HG03469 (cell line): ENCODE measurements at regions not wholly inside any gene's neighbourhood (a gene's known extent, or its start where the extent isn't known, plus 50 kb on each side); places are given as distances from the start of the nearest gene placed in this dataset.
"Not testable (repeated sequence)": the region's sequence is repeated elsewhere in the genome, so short reads cannot be mapped to it uniquely, and the experiment has no call there.

Experiments used
- ATAC-seq: cut with Tn5 transposase; IDR thresholded peaks from one replicate; pipeline ENCODE4 v1.9.1; 2021; ENCODE audit warnings: mild to moderate bottlenecking, moderate library complexity, moderate number of reproducible peaks; ENCODE audit not compliant: unreplicated experiment

DNA sequence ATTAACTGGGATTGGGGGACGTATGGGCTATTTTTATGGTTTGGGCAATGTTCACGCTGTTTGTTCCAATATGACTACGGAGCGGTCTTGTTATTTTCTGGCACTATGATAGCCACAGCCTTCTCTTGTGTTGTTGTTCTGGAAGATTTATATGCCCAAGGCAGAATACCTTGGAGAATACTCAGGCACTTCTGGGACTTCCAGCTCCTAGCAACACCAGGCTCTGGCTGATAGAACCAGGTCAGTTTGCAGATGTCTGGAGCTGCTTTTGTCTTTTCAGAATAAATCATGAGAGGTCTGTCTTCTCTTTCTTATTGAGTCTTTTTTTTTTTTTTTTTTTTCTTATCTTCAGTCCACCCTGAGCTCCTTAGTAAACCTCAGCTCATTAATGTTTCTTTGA is 262.5 kb downstream of the MED10 start:
- no peak for ATAC-seq

DNA sequence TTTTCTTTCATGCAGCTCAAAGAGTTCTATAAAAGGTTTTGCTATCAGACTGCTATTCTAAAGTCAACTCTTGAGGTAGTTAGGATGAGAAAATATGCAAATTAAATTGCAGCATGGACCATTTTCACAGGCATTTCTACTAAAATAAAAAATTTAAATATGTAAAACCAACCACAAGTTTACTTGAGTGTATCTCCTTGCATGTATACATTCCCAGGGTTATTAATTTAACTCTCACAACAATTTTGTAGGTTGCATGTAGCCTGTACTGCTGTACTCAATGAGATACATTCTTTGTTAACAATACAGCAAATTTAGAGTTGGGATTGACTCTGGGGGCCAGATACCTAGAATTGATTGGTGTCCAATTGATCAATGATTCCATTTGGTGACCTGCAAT is 265.8 kb downstream of the MED10 start:
- ATAC-seq = no peak

DNA sequence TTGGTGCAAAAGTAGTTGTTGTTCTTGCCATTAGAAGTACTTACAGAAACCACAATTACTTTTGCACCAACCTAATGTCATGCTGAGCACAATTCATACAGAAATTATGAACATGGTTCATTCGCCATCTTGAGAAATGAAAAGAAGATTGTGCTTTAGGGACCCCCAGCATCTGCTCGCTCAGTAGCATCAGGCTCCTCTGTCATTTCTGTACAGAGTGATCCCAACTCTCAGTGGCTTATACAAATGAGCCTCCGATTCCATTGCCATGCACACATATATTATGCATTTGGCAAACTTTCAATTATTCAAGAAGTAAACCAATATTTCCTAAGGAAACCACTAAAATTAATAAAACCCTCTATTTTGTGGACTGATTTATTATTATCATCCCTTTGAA is 266.2 kb downstream of the MED10 start:
- ATAC-seq = no peak

DNA sequence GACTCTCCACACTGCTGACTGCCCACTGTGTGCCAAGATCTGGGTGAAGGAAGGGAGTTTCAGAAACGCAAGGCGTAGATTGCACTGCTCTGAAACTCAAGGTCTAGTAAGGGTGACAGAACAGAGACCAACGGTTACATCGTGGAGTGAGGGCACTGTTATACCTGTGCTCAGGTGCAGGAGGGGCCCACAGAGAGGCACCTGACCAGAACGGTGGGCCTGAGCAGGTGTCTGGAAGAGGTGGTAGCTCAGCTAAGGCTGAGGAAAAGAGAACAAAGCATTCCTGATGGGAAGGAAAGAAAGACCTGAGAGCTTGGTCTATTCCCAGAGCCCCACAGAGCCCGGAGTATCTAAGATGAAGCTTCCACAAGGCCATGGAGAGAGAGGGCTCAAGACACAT is 267.2 kb downstream of the MED10 start:
- ATAC-seq = no peak

DNA sequence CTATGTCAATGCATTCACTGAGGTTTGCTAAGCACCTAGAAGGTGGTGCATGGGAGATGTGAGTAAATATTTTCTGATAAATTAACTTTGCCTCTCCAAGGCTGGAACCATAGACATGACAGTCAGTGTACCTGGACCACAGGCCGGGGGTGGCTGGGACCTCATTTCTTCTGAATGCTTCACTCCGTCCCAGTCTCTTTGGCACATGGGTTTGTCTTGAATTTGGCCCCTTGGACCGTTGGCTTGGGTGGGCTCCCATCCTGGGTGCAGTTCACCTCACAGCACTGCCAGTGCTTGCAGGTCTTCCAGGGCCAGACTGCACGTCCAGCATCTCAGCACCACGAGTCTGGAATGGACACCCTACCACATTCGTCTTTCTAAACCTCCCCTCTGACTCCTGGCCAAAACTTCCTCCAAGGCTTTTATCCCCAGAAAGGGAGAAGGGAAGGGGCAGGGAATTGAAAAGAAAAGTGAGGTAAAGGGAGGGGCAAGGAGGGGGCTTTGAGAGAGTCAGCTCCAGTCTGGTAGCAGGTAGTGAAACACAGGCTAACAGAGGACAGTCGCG is 267.8 kb downstream of the MED10 start:
- ATAC-seq = no peak

DNA sequence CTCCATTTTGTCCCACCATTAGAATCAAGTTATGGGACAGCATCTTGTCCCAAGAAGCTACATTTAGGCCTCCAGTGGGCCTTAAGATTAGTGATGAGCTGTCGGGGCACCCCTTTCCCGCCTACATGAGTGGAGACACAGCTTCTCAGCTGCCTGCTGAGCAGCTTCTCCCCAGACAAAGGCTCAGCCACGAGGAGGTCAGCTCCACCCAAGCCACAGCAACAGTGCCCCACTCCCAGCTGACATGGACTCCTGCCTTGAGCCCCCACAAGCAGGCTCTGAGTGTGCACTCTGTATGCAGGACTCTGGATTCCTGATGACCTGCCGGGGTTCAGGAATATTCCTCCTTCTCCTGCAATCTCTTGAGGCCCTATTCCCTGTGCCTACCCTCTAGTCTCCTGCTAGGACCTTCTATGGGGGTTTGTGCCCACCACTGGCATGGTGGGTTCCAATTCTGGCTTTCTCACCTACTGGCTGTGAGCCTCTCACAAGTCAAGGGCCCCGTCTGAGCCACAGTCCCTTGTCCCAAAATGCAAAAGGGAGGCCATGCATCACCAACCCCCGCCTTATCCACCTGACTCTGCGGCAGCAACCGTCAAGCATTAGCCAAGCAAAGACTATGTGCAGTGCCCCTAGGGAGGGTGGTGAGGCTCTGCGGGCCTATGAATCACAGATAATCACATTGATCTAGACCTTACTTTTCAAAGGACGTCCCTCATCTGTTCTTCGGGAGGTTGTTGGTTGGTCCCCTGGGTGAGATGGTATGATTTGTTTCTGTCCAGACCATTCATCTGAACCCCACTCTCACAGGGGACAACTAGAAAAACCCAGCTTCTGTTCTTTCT is 269.1 kb downstream of the MED10 start:
- no peak for ATAC-seq

DNA sequence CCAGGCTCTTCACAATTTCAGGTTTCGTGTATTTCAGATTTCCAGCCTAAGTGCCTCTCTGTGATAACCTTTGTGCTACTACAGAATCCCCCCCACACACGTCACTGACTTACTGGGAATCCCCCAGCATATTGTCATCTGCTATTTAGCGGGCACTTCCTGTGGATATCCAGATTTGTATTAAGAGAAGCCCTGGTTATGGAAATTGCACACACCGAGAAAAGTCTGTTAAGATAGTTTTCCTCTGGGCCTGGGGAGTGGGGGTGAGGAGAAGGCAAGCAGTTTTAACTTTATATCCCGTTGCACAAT is 269.9 kb downstream of the MED10 start:
- no peak for ATAC-seq

DNA sequence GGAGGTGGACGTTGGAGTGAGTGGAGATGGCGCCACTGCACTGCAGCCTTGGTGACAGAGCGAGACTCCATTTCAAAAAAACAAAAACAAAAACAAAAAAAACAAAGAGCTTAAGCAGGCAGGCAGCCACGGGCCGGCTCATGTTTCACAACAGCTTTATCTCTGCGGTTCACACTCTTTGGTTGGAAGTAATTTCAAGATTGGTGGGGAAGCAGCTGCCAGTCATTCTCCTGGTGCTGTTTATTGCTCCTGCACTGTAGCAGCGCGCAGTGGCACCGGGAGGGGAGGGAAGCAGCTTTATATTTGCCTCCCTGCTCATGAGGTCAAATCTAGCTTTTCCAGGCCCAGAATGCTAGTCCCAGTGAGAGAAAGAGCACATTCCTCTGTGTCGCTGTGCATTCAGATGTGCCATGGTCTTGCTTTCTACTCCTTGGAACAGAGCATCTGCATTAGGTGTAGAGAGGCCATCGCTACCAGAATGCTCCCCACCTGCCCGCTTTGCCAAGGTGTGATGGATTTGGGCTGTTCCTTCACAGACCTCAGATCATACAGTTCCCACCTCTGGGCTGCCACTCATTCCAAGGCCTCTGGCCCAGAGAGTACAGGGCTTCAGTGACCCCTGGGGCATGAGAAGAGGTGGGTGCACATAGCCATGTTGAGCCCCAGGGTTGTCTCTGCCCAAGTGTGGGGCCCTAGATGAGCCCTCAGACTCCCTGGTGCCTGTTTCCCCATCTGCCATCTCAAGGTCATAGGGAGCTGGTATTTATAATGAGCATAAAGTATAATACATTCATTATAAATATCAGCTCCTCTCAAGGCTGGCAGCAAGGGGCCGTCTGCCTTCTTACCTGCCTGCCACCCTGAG is 270.4 kb downstream of the MED10 start:
- no peak for ATAC-seq

DNA sequence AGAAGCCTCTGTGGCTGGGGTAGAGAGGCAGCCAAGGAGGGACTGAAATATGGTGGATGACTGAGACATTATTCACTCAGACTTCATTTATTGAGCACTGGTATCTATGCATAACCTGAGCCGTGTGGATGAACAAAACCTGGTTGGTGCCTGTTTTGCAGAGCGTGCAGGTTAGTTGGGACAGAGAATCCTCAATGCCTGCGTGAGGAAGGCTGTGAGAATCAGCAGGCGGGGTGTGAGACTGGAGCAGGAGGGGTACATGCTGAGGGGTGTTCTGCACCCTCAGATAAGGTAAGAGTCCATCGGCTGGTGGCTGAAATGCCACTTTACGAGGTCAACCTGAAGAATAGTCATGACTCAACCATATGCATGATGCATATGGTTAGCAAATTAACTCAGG is 271.6 kb downstream of the MED10 start:
- no peak for ATAC-seq

DNA sequence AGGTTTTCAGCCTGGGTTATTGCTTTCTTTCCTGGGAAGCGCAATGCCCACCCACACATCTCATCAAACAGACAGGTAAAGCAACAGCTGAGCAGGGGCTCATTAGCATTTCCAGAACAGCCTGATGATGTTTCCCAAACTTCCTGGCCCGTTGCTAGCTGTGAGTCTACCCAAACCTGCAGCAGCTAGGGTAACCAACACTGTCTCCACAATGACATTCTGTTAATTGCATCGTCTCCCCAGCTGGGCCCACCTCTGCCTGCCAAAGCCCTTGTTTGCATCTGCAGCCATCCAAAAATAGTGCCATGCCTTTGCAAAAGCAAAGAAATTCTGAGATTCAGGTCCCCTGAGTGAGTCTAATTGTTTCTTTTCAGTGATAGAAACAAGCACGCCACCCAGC is 273.0 kb downstream of the MED10 start:
- no peak for ATAC-seq

DNA sequence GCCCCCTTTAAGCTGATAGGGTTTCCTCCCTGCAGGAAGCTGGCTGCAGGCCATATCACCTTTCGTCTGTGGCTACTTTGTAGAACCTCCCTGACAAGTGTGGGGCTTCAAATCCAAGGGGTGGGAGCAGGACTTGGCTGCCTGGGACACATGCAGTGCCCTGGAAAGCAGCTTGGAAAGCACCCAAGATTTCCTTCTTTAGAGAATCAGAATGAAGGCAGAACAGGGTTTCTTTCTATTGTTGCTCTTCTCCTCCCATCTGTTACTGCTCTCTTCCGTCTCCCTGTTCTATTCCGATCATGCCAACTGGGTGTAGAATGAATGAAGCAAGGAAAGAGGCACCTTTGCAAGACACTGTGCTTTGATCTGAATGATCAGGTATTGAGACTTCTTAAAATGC is 282.2 kb downstream of the MED10 start:
- no peak for ATAC-seq

DNA sequence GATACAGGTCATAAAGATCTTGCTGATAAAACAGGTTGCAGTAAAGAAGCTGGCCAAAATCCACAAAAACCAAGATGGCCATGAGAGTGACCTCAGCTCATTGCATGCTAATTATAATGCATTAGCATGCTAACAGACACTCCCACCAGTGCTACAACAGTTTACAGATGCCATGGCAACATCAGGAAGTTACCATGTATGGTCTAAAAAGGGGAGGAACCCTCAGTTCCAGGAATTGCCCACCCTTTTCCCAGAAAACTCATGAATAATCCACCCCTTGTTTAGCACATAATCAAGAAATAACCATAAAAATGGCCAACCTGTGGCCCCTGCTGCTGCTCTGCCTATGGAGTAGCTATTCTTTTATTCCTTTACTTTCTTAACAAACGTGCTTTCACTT is 284.2 kb downstream of the MED10 start:
- ATAC-seq = not testable (repeated sequence)

DNA sequence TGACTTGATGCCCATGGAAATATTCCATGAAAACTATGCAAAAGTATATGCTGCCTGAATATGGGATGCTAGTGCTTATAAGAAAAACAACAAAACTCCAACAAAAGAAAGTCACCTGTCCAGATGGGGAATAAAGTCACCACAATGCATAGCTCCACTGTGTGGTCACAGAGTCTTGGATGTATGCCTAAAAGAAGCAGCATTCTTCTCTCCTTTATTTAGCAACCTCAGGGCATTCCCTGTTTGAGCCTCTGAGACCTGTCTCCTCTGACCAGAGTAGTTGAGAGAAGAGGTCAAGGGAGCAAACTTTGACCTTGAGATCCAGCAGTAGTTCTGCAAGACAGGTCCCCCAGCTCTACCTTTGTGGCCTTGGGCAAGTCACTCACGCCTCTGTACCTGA is 287.5 kb downstream of the MED10 start:
- no peak for ATAC-seq

DNA sequence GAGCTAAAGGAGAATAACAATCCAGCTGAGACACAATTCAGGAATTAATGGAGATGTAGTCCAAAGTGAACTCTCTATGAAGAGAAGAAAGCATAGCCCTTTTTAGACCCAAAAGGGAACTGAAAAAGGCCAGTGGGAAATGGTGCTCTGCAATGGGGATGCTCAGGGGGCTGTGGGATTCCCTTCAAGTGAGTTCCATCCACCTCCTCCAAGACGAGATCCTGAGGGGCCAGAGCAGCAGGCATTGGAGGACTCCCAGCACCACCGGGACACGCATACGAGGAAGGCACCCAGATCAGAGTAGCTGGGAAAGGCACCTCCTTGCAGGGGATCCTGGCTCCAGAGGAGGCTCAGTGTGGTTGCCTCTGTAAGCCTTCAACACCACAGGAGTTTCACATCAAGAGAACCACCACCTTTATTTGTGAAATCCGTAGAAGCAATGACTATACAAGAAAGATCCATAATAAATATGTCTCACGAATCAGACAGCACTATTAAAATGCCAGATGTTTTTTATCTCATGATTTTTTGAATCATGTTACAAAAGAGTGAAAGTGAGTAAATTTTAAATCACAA is 288.2 kb downstream of the MED10 start:
- ATAC-seq = no peak

DNA sequence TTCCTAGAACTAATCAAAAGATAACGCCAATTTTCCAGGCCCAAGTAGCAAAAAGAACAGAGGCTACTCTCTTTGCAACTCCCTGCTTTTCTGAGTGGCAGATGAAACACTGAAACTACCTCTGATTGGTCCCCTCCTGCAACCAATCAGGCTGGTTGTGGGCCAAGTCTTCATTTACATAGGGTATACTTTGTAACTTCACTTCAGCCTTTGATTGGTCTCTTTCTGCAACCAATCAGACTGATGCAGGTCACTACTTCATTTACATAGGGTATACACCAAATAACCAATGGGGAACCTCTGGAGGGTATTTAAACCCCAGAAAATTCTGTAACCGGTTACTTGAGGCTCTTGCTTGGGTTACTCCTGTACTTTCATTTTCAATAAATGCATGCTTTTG is 289.6 kb downstream of the MED10 start:
- no peak for ATAC-seq

DNA sequence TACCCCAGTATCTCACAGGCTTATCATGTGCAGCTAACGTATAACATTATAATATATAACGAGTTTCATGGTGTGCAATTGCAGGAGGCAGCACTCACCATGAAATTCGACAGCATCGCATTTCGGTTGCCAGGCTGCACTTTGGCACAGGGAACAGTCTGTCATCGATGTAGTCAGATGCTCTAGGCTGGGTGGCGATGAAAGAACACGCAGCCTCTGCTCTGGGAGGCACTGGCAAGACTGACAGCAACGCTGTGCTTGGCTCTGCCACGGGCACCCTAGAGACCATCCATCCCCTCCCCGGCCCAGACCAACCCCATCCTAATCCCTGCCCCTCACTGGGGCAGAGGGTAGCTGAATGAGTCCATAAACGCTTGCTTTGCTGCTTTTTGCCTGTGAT is 290.8 kb downstream of the MED10 start:
- ATAC-seq = no peak

DNA sequence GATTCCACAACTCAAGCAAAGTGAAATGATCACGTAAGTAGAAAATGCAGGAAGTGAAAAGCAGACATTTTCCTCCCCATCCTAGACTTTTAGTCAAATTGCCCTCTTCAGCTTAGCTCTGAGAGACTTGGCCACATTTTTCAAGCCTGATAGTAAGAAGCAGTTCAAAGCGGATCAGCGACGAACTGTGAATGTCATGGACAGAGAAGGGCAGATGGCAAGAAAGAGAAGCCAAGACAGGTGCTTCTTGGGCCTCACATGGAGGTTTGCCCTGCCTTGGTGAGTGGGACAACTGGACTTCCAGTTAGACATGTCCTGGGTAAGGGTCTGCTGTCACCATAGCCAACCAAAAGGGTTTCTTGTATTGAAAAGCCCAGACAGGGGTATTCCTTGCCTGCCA is 291.5 kb downstream of the MED10 start:
- no peak for ATAC-seq

DNA sequence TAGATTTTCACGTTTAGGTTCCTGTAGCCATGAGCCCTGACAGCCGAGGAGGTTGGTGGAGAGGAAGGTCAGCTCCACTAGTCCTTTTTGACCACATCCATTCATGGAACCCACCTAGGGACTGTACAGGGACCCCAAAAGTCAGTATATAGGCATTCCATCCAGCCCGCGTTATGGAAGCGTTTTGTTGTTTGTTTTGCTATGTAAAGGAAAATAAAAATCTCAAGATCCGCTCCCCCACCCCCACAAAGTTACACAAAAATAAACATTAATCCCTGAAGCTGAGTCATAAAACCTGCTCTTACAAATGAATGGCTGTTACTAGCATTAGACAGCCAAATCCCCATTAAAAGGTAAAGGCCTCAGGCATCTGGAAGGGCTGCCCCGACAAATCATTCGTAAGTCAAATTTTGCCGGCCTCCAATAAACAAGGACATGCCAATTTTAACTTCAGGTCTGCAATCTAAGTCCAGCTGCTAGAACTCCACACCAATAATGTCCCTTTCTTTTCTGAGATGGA is 292.9 kb downstream of the MED10 start:
- ATAC-seq = no peak

DNA sequence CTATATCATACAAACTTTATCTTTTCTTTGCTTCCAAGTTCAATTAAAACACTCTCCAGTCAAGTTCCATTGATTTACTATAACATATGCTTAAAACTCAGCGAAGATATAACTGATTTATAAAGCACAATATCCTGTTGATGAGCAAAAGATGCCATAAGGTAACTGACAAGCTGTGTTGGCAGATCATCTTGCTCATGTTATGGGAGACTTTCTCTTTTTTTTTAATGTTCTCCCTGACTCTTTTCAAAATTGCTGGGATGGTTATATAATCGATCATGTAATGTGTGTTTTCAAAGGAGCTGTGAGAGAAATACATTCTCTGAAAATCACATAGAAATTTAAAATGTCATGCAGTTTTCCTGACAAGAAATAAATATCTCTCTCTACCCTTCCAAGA is 293.5 kb downstream of the MED10 start:
- no peak for ATAC-seq

DNA sequence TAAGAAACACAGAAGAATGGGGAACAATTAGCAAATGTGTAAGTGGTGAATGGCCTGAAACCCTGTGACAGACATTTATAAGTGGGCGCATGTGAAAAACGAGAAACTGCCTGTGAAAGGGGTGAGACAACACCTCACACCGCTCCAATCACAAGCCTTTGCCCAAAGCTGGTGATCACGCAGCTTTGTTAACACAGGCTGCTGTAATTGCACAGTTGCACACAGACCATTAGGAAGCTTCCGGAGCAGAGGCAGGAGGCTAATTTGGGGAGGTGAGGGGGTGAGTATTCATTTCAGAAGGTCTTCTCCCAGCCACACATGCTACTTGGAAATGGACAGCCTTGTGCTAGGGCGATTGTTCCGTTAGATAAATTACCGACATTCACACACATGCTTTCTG is 294.0 kb downstream of the MED10 start:
- ATAC-seq = no peak

DNA sequence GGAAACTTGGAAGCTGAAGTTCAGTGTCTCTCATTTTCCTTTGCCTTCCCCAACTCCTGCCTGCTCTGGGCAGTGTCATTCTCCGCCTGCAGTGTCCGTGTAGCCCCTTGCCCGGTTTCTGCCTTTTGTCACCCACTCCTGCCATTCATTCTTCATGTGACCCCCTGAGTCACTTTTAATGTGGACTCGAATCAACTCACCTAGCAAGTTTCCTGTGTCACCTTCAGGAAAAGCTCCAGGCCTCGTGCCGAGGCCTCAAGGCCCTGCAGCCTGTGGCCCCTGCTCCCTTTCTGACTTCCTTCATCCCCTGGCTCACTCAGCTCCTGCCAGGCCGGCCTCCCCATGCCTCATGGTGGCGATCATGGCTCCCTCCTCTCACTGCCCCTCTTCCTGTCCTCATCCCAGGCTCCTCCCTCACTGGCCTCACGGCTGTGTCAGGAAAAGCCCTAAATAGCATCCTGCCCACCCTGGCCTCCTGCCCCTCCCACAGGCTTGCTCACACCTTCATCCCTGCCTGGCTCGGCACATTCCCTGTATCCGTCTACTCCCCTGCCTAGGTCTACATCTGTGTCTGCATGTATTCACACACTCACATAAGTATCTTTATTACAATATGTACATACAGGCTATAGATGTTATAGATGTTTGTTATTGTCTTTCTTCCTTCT is 294.9 kb downstream of the MED10 start:
- no peak for ATAC-seq
